ENCODE measurements at regions not wholly inside any gene's neighbourhood (a gene's known extent, or its start where the extent isn't known, plus 50 kb on each side); places are given as distances from the start of the nearest gene placed in this dataset.
A peak's percentile ranks its signal among the peaks of the same experiment; 100 is the strongest.
"Not testable (repeated sequence)": the region's sequence is repeated elsewhere in the genome, so short reads cannot be mapped to it uniquely, and the experiment has no call there.

DNA sequence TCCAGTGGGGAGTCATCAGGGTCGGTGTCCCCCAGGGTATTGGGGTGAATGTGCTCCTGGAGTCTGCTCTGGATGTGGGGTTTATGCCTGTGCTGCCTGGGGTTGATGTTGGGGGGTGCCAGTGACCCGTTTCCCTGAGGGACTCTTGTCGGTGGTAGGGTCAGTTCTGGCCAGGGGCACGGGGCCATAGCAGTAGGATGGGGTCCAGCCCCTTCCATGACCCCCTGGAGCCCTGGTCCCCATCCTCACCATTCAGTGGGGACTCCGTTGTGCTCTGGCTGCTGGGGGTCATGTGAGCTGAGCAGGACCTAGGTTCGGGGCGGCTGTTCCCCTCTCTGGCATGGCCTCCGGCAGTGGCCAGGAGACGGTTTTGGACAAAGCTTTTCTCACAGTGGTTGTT lies 530.8 kb downstream of the GOLGA6L6 start:
- not testable (repeated sequence) for DNase-seq (ENCODE audit: low read depth); H3K4me3 ChIP-seq (ENCODE audit: low read depth, low read length)

DNA sequence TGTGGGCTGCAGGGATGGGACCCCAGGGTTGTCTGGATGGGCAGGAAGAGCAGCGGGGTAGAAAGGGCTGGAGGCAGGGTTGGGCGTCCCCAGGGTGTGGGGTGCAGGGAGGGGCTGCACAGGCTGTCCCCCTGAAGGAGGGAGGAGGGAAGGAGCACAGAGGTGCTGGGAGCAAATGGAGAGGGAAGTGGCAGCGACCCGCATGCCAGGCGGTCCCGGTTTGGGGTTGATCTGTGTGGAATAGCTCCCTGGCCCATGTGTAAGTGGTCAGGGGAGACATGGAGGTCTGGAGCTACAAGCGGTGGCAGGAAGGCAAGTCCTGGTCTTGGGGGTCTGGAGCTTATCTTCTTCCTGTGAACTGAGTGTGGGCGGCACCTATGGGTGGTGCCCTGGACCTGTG lies 532.0 kb downstream of the GOLGA6L6 start:
- H3K4me3 ChIP-seq (ENCODE audit: low read depth, low read length); DNase-seq (ENCODE audit: low read depth): not testable (repeated sequence)

DNA sequence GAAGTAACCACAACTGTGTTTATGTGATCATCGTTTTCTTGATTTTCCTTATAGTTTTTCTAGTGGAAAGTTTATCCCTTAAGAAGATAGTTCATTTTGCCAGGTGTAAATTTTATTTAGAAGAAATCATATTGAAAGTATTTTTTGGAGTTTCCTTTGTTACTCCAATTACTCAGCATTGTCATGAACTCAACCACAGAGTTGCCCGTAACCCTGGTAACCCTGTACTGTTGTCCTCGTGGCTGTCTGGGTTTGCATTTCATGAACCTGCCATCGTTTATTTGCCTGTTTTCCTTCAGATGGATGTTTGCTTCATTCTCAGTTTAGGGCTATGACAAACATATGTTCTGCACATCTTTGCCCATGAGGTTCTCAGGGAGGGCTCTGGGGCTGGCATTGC lies 534.3 kb downstream of the GOLGA6L6 start:
- DNase-seq (ENCODE audit: low read depth); H3K4me3 ChIP-seq (ENCODE audit: low read depth, low read length): not testable (repeated sequence)

DNA sequence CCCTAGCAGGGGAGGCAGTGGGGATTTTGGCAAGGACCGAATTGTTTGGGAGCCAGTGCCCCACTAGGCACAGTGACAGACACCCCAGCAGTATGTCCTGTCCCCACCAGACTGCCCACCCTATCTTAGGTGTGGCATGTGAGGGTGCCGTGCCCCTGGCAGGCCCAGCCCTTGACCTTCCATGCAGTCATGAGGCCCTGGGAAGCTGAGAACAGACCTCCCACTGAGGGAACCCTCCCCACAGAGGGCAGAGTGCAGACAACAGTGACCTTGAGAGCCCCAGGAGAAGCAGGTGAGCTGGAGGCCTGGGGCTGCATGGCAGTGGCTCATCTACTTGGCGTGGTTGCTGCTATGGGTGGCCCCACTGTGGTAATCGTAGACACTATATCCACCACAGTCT lies 538.1 kb downstream of the GOLGA6L6 start:
- H3K4me3 ChIP-seq (ENCODE audit: low read depth, low read length); DNase-seq (ENCODE audit: low read depth): not testable (repeated sequence)

DNA sequence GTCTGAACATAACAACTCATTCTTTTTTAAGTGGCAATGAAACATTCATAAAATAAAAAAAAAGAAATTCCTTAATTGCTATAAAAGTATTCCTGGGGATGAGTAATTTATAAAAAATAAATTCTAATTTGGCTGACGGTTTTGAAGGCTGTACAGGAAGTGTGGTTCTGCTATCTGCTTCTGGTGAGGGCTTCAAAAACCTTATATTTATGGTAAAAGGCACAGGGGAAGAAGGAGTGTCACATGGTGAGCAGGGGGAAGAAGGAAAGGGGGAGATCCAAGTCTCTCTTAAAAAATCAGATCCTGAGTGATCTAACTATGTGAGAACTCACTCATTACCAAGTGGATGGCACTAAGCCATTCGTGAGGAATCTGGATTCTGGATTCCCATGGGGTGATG lies 539.0 kb downstream of the GOLGA6L6 start:
- H3K4me3 ChIP-seq (ENCODE audit: low read depth, low read length); DNase-seq (ENCODE audit: low read depth): not testable (repeated sequence)

DNA sequence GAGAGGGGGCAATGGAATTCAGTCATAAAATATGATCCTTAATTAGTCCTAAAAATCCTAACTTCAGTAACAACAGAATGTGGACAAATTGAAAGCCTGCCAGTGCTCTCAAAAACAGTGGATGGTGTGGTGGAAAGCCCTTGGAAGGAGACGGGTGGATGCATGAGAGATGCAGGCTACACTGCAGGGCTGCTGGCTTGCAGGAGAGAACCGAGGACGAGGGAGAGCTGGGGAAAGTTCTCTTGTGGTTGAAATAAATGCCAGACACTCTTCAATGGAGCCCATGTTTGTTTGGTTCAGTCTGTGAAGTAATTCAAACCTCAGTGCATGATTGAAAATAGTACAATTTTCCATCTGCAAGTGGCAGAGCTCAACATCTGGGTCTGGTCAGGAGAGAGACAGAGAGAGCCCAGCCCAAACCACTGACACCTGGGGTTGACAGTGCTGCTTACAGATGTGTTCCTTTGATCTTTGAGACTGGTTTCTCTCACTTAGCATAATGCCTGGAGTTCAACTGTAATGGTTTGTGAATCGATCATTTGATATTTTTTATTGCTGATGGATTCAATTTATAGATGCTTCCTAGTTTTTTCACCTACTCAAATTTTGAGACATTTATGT lies 544.9 kb downstream of the GOLGA6L6 start:
- not testable (repeated sequence) for H3K4me3 ChIP-seq (ENCODE audit: low read depth, low read length); DNase-seq (ENCODE audit: low read depth)

DNA sequence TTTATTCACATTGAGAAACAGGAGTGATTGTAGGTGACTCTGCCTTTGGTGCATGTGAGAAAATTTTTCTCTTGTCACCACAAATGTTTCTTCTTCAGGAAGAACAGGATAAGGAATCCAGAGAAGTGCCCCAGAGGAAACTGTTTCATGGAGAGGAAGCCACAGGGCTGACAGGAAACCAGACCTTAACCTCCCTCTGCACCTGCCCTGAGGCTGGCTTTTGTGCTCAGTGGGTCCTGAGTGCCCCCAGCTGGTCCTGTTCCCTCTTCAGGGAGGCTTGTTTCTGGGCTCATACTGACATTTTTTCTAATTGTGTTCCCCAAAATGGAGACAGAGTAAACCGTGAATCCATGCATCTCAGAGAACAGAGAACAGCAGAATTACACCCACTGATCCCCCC lies 546.3 kb downstream of the GOLGA6L6 start:
- DNase-seq (ENCODE audit: low read depth); H3K4me3 ChIP-seq (ENCODE audit: low read depth, low read length): not testable (repeated sequence)

DNA sequence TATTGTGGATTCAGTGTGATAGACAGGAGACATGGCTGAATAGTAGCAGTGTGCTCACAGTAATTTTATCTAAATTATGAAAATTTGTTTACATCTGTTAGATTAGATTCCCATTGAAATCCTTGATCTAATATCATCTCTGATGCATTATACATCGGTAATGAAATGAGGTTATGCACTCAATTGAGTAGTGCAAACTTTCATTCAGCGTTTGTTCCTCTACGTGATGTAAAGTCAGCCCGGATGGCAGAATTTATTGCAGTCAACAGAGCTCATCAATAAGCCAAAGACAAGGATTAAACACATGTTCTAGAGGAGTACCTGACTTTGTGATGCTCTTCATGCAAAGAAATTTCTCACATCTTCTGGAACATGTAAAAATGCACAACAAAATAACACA lies 549.2 kb downstream of the GOLGA6L6 start:
- H3K4me3 ChIP-seq (ENCODE audit: low read depth, low read length): no peak overlapping the region
- TF ChIP-seq POLR2A (IDR thresholded peaks at IDR 0.05; ENCODE audit: extremely low read depth, insufficient read length) (no peak), MYC (IDR thresholded peaks at IDR 0.05; ENCODE audit: low read depth, low read length) (no peak)
- DNase-seq (ENCODE audit: low read depth): no peak

DNA sequence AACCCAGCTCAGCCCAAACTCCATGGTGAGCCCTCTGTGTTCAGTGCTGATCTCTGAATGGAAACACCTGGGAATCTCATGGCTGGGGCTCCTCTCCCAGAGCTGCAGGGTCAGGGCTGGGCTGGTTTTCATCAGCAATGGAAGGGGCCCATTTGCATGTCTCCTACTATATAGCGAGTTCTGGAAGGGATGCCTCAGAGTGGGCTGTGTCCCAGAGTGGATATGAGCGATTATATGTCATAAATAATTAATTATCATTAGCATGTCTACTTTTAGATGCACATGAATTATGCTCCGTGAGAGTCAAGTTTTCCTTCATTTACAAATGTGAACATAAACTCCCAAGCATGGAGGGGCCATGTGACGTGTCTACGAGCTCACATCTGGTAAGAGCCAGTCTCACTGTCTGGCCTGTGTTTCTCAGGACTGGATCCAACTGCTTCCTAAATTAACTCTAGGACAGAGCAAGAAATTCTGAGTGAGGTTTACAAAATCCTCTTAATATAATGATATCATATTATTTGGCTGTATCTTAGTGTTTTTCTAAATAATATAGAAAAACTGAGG lies 553.4 kb downstream of the GOLGA6L6 start:
- H3K4me3 ChIP-seq (ENCODE audit: low read depth, low read length): no peak overlapping the region
- TF ChIP-seq, protein P1, sequence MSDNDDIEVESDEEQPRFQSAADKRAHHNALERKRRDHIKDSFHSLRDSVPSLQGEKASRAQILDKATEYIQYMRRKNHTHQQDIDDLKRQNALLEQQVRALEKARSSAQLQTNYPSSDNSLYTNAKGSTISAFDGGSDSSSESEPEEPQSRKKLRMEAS (IDR thresholded peaks at IDR 0.05; ENCODE audit: low read depth, low read length): no peak
- TF ChIP-seq, protein P2, sequence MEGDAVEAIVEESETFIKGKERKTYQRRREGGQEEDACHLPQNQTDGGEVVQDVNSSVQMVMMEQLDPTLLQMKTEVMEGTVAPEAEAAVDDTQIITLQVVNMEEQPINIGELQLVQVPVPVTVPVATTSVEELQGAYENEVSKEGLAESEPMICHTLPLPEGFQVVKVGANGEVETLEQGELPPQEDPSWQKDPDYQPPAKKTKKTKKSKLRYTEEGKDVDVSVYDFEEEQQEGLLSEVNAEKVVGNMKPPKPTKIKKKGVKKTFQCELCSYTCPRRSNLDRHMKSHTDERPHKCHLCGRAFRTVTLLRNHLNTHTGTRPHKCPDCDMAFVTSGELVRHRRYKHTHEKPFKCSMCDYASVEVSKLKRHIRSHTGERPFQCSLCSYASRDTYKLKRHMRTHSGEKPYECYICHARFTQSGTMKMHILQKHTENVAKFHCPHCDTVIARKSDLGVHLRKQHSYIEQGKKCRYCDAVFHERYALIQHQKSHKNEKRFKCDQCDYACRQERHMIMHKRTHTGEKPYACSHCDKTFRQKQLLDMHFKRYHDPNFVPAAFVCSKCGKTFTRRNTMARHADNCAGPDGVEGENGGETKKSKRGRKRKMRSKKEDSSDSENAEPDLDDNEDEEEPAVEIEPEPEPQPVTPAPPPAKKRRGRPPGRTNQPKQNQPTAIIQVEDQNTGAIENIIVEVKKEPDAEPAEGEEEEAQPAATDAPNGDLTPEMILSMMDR (IDR thresholded peaks at IDR 0.05; ENCODE audit: low read depth, low read length): no peak
- no peak for TF ChIP-seq MYC (IDR thresholded peaks at IDR 0.05; ENCODE audit: low read depth, low read length)
- no peak for TF ChIP-seq POLR2A (IDR thresholded peaks at IDR 0.05; ENCODE audit: extremely low read depth, insufficient read length)
- DNase-seq (ENCODE audit: low read depth): no peak

DNA sequence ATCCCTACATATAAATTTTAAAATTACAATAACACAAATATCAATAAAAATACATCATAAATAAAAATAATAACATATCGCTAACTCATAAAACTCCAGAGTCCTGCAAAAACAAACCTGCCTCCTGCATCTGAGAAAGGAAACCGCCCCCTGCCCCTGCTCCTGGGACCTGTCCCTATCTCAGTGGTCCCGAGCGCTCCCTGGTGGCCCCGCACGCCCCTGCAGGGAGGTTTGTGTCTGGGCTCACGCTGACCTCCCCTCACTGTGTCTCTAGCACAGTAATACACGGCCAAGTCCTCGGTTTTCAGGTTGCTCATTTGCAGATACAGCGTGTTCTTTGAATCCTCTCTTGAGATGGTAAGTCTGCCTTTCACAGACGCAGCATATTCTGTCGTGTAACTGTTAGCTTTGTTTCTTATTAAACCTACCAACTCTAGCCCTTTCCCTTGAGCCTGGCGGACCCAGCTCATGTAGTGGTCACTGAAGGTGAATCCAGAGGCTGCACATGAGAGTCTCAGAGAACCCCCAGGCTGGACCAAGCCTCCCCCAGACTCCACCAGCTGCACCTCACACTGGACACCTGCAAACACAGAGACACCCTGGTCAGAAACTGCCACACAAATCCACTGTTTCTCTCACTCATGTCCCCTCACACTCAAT lies 554.1 kb downstream of the GOLGA6L6 start:
- no peak for TF ChIP-seq POLR2A (IDR thresholded peaks at IDR 0.05; ENCODE audit: extremely low read depth, insufficient read length)
- TF ChIP-seq, protein P1 (IDR thresholded peaks at IDR 0.05; ENCODE audit: low read depth, low read length): 0 out of 2 replicates have a peak, but pooled peaks have one; percentile 8
- TF ChIP-seq, protein P2 (IDR thresholded peaks at IDR 0.05; ENCODE audit: low read depth, low read length): peak; percentile 66
- no peak for TF ChIP-seq MYC (IDR thresholded peaks at IDR 0.05; ENCODE audit: low read depth, low read length)
- no peak overlapping the region for H3K4me3 ChIP-seq (ENCODE audit: low read depth, low read length)
- peak; percentile 47 for DNase-seq (ENCODE audit: low read depth)

All from NB4 (cell line).